Esophagus muscularis mucosa (tissue), 4 donors: ENCODE measurements at regions not wholly inside any gene's neighbourhood (a gene's known extent, or its start where the extent isn't known, plus 50 kb on each side); places are given as distances from the start of the nearest gene placed in this dataset.
"Not testable (repeated sequence)": the region's sequence is repeated elsewhere in the genome, so short reads cannot be mapped to it uniquely, and the experiment has no call there.

ENCODE experiments used
- DNase-seq: peaks from one replicate; pipeline ENCODE4 v3.0.0-alpha.2; 2017; ENCODE audit errors: extremely low spot score
- H3K27ac ChIP-seq, 4 donors: fragments of 200-600 bp; sonication (generic); replicated peaks in 1 of 4; 1 replicate in 3 of 4; 2 replicates in 1 of 4; pipeline ENCODE4 v1.5.1; 2016 to 2019; ENCODE audit warnings: mild to moderate bottlenecking in 1 of 4
- H3K27me3 ChIP-seq, 4 donors: fragments of 200-600 bp; sonication (generic); one replicate each; pipeline versions ENCODE4 v1.5.1 to v1.6.0; 2016 to 2019
- H3K36me3 ChIP-seq, 4 donors: fragments of 200-600 bp; sonication (generic); one replicate each; pipeline ENCODE4 v1.5.1; 2016 to 2019
- H3K4me1 ChIP-seq, 4 donors: fragments of 200-600 bp; sonication (generic); one replicate each; pipeline ENCODE4 v1.5.1; 2016 to 2019
- H3K4me3 ChIP-seq, 4 donors: fragments of 200-600 bp; sonication (generic); 1 replicate in 2 of 4; 2 replicates in 2 of 4; pipeline ENCODE4 v1.5.1; 2016 to 2019; ENCODE audit warnings: mild to moderate bottlenecking in 4 of 4, moderate library complexity in 1 of 4
- H3K9me3 ChIP-seq, 4 donors: fragments of 200-600 bp; sonication (generic); 1 replicate in 3 of 4; 2 replicates in 1 of 4; pipeline ENCODE4 v1.5.1; 2016 to 2019
- EP300 ChIP-seq: sonication (generic); formaldehyde crosslinking; IDR thresholded peaks from one replicate; pipeline ENCODE4 v1.6.1; 2017; ENCODE audit warnings: antibody characterized with exemption
- POLR2A ChIP-seq: fragments of 450-650 bp; IDR thresholded peaks from one replicate; pipeline ENCODE4 v1.6.1; 2017; ENCODE audit warnings: antibody characterized with exemption, moderate library complexity, mild to moderate bottlenecking, low read depth
- POLR2AphosphoS5 ChIP-seq, 2 donors: sonication (generic); formaldehyde crosslinking; IDR thresholded peaks; one replicate each; pipeline ENCODE4 v1.6.1; 2017; ENCODE audit warnings: antibody characterized with exemption in 2 of 2
- WGBS: methylation state at CpG from one replicate; pipeline ENCODE4 v1.1.5; 2018; 5-methylcytosine and 5-hydroxymethylcytosine counted together
- intact Hi-C: fragments of 100-400 bp; cut with DNase I; formaldehyde crosslinking; loops from one replicate; pipeline ENCODE4 v1.15.1; 2023
- TF ChIP-seq, protein P1 (sequence below), 3 experiments: fragments of 200-600 bp in 2 of 3; fragments of 450-650 bp in 1 of 3; sonication (generic) in 2 of 3; IDR thresholded peaks; one replicate each; pipeline ENCODE4 v1.5.1; 2017 to 2019; ENCODE audit warnings: antibody characterized with exemption in 3 of 3, mild to moderate bottlenecking in 2 of 3, moderate library complexity in 1 of 3

DNA sequence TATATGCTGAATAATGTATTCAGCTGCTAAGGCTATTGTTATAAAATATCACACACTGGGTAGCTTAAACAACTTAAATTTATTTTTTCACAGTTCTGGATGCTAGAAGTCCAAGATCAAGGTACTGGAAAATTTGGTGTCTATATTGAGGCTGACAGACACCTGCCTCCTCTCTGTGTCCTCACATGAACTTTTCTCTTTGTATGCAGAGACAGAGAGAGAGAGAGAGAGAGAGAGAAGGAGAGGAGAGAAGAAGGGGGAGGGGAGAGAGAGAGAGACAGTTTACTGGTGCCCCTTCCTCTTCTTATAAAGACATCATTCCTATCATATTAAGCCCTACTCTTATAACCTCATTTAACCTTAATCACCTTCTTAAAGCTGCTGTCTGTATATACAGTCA lies 320.1 kb upstream of the THBS1 start:
- Histone ChIP-seq H3K4me1 (no peaks in the 10 kb centered on the region), H3K27ac (no peak overlapping the region), H3K9me3 (no peaks in the 10 kb centered on the region), H3K27me3 (no peaks in the 10 kb centered on the region), H3K36me3 (no peaks in the 10 kb centered on the region), H3K4me3 (no peak overlapping the region)
- intact Hi-C loops: no loop called here
- no peak for DNase-seq
- TF ChIP-seq, protein P1, sequence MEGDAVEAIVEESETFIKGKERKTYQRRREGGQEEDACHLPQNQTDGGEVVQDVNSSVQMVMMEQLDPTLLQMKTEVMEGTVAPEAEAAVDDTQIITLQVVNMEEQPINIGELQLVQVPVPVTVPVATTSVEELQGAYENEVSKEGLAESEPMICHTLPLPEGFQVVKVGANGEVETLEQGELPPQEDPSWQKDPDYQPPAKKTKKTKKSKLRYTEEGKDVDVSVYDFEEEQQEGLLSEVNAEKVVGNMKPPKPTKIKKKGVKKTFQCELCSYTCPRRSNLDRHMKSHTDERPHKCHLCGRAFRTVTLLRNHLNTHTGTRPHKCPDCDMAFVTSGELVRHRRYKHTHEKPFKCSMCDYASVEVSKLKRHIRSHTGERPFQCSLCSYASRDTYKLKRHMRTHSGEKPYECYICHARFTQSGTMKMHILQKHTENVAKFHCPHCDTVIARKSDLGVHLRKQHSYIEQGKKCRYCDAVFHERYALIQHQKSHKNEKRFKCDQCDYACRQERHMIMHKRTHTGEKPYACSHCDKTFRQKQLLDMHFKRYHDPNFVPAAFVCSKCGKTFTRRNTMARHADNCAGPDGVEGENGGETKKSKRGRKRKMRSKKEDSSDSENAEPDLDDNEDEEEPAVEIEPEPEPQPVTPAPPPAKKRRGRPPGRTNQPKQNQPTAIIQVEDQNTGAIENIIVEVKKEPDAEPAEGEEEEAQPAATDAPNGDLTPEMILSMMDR (IDR thresholded peaks at IDR 0.05): no peak
- TF ChIP-seq POLR2A (no peak), POLR2AphosphoS5 (IDR thresholded peaks at IDR 0.05) (no peak), EP300 (no peak)

GRCh38 chr15:39261397-39262183 lies 319.3 kb upstream of the THBS1 start:
- H3K4me1 ChIP-seq, H3K27me3 ChIP-seq, H3K9me3 ChIP-seq, H3K4me3 ChIP-seq, H3K36me3 ChIP-seq, intact Hi-C loops, DNase-seq, H3K27ac ChIP-seq: not testable (repeated sequence)
- WGBS: 80% methylated on average over 4 of the region's 4 CpGs

- H3K36me3 ChIP-seq, H3K27ac ChIP-seq, DNase-seq, H3K4me3 ChIP-seq, intact Hi-C loops, H3K27me3 ChIP-seq, H3K9me3 ChIP-seq, H3K4me1 ChIP-seq: not testable (repeated sequence)
- 90% methylated on average over 6 of the region's 6 CpGs for WGBS
These were observed 317.7 kb upstream of the THBS1 start for GRCh38 chr15:39262995-39263772.

DNA sequence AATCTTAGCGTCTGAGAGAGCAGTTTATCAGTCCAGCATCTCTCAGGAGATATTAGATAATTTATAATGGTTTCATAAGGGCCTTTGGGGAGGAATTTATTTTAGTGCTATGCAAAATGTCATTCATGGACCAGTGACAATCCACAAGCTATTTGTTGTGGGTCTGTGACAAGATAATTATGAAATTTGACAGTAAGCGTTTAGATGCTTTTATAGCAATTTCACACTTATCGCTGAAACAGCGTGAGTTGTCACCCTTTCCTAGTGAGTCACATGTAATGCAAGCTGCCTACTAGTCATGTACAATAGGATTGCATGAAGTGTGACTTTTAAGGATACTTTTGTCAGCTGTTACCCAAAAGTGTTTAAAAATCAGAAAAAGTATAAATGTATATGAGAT lies 315.6 kb upstream of the THBS1 start:
- 95% methylated on average over 4 of the region's 4 CpGs for WGBS
- peaks cover 0 to 12% (median 0%) of the 10 kb centered on the region in 4 donors for H3K4me1 ChIP-seq
- DNase-seq: no peak
- intact Hi-C loops: no loop called here
- H3K9me3 ChIP-seq: no peaks in the 10 kb centered on the region
- no peak overlapping the region for H3K27ac ChIP-seq
- H3K36me3 ChIP-seq: no peaks in the 10 kb centered on the region
- H3K4me3 ChIP-seq: no peak overlapping the region
- H3K27me3 ChIP-seq: no peaks in the 10 kb centered on the region
- no peak for TF ChIP-seq EP300
- TF ChIP-seq POLR2AphosphoS5 (IDR thresholded peaks at IDR 0.05): no peak
- no peak for TF ChIP-seq POLR2A
- TF ChIP-seq, protein P1 (IDR thresholded peaks at IDR 0.05): no peak

- H3K36me3 ChIP-seq: no peaks in the 10 kb centered on the region
- DNase-seq: no peak
- no peaks in the 10 kb centered on the region for H3K27me3 ChIP-seq
- no peaks in the 10 kb centered on the region for H3K9me3 ChIP-seq
- intact Hi-C loops: no loop called here
- 82% methylated on average over 1 of the region's 1 CpG for WGBS
- no peak overlapping the region for H3K4me3 ChIP-seq
- peaks cover 0 to 19% (median 0%) of the 10 kb centered on the region in 4 donors for H3K4me1 ChIP-seq
- no peak overlapping the region for H3K27ac ChIP-seq
- TF ChIP-seq POLR2AphosphoS5 (IDR thresholded peaks at IDR 0.05) (no peak), EP300 (no peak), POLR2A (no peak)
- TF ChIP-seq, protein P1 (IDR thresholded peaks at IDR 0.05): no peak
These were observed 314.0 kb upstream of the THBS1 start for GRCh38 chr15:39266890-39267289.
